ENCODE measurements at regions not wholly inside any gene's neighbourhood (a gene's known extent, or its start where the extent isn't known, plus 50 kb on each side); places are given as distances from the start of the nearest gene placed in this dataset.

DNA sequence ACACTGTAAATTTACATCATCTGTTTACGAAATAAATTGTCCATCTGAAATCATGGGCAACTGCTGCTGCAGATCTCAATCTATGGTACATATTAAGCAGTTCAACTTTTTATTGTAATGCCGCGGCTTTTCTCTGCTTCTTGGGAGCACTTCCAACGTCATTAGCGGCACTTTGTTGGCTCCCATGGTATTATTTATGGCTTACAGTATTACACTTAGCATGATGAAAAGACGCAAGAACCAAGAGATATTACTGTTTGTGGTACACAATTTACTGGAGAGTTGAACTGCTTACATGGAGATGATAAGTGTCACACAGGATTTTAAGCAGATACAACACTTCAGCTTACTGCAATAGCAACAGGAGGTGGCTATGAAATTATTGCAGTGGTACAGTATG lies 442.1 kb downstream of the PCDH20 start:
- in situ Hi-C loops (cut with MboI; ENCODE audit: low pct_unique_long_range_greater_than_20kb, low sequenced_read_pairs): no loop called here
- no peak for DNase-seq

DNA sequence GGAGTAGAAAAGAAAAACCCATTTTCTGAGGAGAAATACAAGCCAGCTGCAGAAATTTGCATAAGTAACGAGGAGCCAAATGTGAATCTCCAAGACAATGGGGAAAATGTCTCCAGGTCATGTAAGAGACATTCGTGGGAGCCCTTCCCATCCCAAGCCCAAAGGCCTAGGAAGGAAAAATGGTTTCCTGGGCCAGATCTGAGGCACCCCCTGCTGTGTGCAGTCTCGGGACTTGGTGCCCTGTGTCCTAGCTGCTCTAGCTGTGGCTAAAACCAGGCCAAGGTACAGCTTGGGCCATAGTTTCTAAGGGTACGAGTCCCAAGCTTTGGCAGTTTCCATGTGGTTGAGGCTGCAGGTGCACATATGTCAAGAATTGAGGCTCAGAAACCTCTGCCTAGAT lies 444.9 kb downstream of the PCDH20 start:
- DNase-seq: no peak
- in situ Hi-C loops (cut with MboI; ENCODE audit: low pct_unique_long_range_greater_than_20kb, low sequenced_read_pairs): no loop called here

DNA sequence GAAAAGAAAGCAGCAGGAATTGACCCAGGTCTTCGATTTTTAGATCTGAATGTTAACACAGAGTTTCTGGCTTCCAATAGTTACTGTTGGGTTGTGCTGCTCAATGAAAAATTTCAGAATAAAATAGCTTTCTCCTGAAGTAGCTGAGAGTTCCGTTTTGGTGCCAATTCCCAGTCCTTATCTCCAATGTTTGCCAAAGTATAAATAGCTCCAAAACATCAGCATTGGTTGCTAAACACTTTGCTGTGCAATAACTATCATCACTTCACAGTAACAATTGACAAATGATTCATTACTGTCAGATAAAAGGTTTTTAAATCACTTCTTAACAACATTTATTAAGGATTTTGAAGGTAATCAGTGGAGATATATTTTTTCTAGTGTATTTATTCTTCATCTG lies 446.0 kb downstream of the PCDH20 start:
- DNase-seq: no peak
- in situ Hi-C loops (cut with MboI; ENCODE audit: low pct_unique_long_range_greater_than_20kb, low sequenced_read_pairs): no loop called here

DNA sequence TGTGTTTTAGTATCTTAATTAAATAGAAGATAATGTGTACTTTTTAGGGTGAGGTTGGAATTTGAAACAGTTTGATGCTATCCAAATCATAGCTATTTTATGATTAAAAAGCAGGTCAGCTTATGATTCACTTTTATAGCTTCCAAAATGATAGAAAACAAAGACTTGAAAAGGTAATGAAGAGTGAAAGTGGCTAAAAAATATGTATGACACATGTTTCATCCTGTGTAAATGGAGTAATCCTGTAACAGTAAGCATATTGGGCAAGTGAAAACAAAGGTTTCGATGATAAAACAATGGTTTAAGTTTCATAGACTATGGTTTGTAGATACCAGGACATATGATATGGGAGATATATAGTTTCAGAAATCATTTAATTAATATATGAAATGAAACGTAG lies 456.2 kb downstream of the PCDH20 start:
- in situ Hi-C loops (cut with MboI; ENCODE audit: low pct_unique_long_range_greater_than_20kb, low sequenced_read_pairs): no loop called here
- DNase-seq: no peak

DNA sequence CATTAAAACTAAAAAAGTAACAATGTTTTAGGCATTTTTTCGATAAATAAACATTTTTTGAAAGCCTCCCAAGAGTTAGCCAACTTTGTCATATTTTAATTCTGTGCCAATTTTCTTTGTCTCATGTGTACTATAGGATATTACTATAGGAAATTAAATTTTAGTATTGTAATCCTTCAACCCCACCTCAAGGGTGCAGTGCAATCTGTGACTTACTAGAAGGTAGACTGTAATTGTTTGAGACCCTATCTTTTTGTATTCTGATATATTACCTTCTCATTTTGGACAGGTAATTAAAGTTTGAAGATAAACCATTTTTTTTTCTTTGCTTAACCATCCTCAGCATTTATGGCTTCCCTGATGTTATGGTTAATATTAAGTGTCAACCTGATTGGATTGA lies 457.8 kb downstream of the PCDH20 start:
- no peak for DNase-seq
- in situ Hi-C loops (cut with MboI; ENCODE audit: low pct_unique_long_range_greater_than_20kb, low sequenced_read_pairs): no loop called here

DNA sequence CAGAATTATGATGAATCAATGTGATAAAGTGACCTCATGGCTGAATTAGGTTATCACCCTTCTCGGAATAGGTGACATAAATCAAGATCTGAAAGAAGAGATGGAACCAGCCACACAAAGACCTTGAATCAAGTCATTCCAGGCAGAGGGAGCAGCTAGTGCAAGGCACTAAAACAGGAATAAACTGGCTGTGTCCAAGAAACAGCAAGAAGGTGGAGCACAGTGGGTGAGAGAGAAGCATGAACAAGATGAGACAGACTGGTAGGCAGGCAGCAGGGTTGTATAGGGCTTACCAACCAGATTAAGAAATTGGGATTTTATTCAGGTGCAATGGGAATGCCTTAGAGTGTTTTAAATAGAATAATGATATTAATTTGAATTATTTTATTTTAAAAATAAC lies 470.3 kb downstream of the PCDH20 start:
- in situ Hi-C loops (cut with MboI; ENCODE audit: low pct_unique_long_range_greater_than_20kb, low sequenced_read_pairs): no loop called here
- DNase-seq: no peak

DNA sequence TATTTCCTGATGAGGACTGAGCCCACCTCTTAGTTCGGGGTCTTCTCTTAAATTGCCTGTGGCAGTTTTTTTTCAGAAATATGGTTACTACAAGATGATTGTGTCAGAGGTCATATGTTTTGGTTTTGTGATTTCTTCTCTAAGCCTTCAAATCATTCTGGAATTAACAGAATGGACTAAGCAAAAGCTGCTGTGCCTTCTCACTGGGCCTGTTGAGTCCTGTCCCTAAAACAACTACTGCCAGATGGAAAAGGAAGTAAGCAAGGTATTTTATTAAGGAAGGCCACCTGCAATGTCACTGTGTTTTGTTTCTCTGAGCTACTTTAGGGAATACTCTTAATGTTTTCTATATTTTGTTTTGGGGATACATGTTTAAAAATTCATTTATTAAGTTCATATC lies 470.8 kb downstream of the PCDH20 start:
- in situ Hi-C loops (cut with MboI; ENCODE audit: low pct_unique_long_range_greater_than_20kb, low sequenced_read_pairs): no loop called here
- no peak for DNase-seq

DNA sequence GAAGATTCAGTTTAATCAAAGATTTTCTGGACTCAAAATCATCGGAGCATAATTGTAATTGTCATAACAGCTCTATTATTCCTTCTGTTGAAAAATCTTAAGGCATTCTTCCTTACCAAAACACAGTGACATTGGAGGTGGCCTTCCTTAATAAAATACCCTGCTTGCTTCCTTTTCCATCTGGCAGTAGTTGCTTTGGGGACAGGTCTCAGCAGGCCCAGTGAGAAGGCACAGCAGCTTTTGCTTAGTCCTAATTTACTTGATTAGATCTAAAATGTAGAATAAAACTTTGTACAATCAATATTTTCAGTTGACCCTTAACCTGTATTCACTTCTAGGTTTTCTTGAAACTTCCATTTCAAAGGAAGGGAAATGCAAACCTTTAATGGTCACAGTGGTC lies 471.6 kb downstream of the PCDH20 start:
- in situ Hi-C loops (cut with MboI; ENCODE audit: low pct_unique_long_range_greater_than_20kb, low sequenced_read_pairs): no loop called here
- no peak for DNase-seq

DNA sequence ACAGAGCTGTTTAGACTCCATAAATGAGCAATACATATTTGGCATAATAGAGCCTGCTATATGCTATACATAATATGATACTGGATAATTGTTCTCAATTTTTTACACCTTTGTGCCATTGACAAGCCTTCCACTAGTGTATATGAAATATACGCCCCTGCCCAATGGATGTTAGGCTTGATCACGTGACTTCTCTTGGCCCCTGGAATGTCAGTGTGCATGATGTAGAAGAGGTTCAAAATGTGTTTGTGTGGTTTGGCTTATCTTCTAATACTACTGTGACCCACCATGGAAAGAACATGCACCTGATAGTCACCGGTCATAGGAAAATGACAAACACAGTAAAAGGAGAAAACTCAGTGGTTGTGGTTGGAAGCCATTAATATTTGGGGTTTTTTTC lies 479.4 kb downstream of the PCDH20 start:
- in situ Hi-C loops (cut with MboI; ENCODE audit: low pct_unique_long_range_greater_than_20kb, low sequenced_read_pairs): no loop called here
- DNase-seq: no peak

DNA sequence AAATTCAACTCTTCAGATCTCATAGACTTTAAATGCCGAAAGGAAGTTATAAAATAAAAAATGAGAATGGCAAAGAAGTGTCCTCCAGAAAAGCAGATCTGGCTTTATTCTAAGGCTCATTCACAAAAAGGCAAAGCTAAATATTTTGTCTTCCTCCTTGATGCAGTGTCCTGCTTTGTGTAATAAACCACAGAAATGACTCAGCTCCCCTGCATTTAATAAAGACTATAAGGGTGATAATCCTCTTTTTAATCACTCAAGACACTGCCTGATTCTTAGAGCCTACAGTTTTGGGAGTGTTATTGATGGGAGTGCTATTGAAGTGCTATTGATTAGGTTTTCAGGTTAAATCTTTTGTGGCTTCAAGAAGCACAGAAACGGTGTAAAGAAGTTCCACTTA lies 482.0 kb downstream of the PCDH20 start:
- no peak for DNase-seq
- in situ Hi-C loops (cut with MboI; ENCODE audit: low pct_unique_long_range_greater_than_20kb, low sequenced_read_pairs): no loop called here

DNA sequence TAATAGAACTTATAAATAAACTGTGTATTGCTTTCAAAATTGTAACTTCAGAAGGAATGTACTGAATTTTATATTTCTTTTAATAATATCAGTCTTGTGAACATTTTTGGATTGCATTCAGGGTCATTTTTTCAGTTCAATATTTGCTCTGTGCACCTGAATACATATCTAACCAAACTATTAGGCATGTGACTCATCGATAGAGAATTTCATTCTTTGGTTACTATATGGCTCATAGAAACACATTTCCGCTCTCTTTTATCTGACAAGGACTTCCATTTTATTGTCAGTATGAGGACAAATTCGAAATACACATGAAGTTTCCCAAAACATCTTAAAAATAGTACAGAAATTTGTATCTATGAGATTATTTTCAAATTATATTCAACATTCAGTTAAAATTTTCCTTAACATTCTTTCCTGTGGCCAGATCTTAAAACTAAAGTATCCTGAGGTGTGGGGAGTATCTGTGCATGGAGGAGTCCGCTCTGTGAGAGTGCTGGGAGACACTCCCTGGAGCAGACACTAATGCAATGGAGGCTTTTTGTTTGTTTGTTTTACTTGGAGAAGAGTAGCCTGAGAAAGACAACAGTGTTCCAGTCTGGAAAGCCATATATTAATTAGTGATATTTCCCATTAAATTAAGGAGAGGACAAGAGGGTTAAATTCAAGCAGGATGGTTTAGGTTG lies 483.6 kb downstream of the PCDH20 start:
- in situ Hi-C loops (cut with MboI; ENCODE audit: low pct_unique_long_range_greater_than_20kb, low sequenced_read_pairs): no loop called here
- no peak for DNase-seq

DNA sequence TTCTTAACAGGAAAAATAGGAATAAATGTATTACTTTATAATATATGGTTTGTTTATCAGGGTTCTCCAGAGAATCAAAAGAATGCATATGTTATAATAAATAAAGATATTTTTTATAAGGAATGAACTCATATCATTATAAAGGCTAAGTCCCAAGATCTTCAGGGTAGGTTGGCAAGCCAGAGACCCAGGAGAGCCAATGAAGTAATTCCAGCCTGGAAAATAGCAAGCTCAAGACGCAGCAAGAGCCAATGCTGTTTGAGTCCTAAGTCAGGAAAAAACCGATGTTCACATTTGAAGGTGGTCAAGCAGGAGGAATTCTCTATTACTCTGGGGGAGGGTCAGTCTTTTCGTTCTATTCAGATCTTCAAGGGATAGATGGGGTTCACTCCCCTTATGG lies 490.0 kb downstream of the PCDH20 start:
- in situ Hi-C loops (cut with MboI; ENCODE audit: low pct_unique_long_range_greater_than_20kb, low sequenced_read_pairs): no loop called here
- no peak for DNase-seq

DNA sequence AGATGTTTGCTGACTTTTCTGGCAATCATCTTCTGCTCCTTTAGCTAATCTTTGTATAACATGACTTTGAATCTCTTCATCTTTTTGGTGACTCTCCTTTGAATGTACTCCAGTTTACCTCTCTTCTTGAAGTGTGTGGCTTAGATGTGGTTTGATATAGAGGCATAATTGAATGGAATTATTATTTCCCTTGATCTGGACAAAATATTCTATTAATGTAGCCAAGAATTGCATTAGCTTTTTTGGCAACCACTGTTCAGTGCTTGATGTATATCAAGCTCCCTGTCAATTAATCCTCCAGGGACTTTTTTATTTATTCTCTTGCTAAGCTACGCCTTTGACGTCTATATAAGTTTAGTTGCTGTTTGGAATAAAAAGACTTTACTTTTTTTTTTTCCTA lies 490.8 kb downstream of the PCDH20 start:
- DNase-seq: no peak
- in situ Hi-C loops (cut with MboI; ENCODE audit: low pct_unique_long_range_greater_than_20kb, low sequenced_read_pairs): no loop called here

DNA sequence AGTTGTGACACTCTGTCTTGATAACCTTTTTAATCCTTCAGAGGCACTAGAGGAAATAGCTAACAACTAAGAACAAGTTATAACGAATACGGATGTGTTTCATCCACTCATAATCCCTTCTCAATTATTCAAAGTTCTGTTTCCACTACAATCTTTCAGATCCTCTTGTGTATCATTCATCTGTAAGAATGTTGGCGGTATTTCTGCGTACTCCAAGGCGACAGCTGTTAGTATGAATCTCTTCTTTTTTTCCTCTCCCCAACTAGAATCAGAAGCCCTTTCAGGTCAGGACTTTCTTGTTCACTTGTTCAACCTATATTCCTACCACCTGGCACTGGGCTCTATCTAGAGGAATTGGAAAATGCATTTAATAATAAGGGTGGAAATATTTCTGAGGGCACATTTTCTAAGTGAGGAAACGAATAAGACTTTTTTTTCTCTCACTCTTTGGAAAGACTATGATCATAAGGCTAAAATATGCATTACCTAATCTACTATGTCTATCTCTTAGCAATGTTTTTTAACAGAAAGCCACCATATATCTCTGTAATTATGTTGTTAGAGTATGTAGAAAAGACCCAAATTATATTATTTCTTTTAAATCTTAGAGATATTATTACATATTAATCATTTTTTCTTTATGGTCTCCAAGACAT lies 492.9 kb downstream of the PCDH20 start:
- in situ Hi-C loops (cut with MboI; ENCODE audit: low pct_unique_long_range_greater_than_20kb, low sequenced_read_pairs): no loop called here
- no peak for DNase-seq

DNA sequence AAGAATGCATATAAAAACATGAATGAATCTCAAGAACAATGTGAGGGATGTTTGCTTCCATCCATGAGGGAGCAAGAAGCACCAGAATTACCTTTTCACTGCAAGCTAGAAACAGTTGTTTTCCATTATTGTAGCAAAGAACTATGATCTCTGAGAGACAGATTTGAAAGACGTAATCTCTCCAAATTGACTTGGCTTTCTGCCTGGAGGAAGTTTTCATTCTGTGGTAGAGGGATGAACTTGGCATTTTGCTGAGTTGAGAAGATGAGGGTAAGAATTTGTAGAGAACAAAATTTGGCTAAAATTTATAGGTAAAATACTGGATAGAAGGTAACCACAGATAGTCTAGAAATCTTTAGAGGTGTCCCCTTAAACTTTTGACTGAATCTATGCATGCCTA lies 496.8 kb downstream of the TDRD3 start:
- in situ Hi-C loops (cut with MboI; ENCODE audit: low pct_unique_long_range_greater_than_20kb, low sequenced_read_pairs): no loop called here
- DNase-seq: no peak

DNA sequence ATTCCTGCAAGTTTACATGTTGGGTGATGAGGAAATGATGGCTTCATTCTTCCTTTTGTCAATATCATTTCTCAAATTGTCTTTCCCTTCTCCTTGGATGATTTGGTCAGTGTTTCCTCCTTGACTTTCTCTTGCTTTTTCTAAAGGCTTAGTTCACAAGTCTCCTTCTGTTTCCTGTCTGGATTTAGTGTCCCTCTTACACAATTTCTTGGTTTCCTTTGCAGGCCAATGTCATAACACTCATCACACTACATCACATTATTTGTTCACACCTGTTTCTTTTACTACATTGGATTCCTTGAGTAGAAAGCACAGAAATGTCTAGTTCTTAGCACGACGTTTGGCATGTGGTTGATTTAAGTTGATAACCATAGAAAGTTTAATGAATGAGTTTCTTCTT lies 490.7 kb downstream of the TDRD3 start:
- in situ Hi-C loops (cut with MboI; ENCODE audit: low pct_unique_long_range_greater_than_20kb, low sequenced_read_pairs): no loop called here
- peak; percentile 7 for DNase-seq

DNA sequence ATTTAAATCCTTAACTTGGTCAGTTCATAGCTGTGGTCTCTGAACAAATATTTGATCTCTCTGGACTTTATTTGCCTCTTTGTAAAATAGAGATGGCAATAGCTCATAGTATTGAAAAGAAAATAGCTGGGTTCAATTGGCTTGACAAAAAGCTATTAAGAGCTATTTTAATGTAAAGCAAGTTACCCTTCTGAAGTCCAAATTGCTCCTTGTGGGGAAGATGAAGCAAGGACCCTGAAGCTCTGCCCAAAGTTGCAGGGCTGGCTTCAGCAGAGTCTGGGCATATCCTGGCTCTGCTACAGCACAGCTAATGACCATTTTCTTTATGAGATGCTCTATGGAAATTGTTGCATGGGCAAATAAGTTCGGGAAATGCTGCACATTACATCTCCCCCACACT lies 484.5 kb downstream of the TDRD3 start:
- in situ Hi-C loops (cut with MboI; ENCODE audit: low pct_unique_long_range_greater_than_20kb, low sequenced_read_pairs): no loop called here
- DNase-seq: no peak

DNA sequence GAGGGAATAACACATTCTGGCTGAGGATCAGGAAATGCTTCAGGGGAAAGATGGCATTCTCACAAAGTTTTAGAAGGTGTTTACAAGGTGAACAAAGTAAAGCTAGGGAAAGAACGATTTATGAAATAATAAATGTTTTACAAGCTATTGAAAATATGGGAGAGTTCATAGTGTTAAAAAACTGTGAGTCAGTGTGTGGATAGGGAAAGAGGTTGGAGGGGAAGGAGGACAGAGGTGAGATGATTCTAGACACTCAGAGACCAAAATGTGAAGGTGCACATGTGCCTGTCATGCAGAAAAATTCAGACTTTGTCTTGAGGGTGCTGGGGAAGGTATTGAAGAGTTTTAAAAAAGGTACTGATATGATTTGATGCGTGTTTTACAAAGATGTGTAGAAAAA lies 476.1 kb downstream of the TDRD3 start:
- in situ Hi-C loops (cut with MboI; ENCODE audit: low pct_unique_long_range_greater_than_20kb, low sequenced_read_pairs): no loop called here
- DNase-seq: no peak

DNA sequence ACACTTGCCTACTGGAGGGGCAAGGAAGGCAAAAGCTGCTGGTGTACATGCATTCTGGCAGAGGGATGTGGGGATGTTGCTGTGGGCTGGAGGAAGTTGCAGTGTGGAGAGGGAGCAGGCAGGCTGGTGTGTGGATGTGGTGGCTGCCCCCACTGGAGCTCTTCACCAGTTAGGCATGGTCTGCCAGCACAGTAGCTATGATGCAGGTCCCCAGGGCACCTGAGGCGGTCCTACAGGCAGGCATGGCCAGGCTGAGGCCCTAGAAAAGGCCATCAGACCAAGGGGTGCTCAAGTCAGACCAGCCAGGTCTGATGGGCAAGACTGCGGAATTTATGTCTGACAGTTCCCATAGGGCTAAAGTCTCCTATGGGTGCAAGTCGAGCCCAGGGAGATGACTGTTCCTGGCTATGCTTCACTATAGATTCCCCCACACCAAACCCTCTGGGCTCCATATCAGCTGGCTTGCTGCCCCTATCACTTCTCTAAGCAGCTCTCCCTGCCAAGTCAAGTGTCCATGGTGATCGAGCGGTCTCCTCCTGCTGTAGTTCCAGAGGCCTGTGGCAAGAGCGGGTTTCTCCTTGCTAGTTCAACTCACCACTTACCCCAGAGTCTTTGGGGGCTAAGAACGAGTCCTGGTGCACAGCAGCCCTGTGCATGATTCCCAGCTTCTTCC lies 473.1 kb downstream of the TDRD3 start:
- DNase-seq: no peak

DNA sequence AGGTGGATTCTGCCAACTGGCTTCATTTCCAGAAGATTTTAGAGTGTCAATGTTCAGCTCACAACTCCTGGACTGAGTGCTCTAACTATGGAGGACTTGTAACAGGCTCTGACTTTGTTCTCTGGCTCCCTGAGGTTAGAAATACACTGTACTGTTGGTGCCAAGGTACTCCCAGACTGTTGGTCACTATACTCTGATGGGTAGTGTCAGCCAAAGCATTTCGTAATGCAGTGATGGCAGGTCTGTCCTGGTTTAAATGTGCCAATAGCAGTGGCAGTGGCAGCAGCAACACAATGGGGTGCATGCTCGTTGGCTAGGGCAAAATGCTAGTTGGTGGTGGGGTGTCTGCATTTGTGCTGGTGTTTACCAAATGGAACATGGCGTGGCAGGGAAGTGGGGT lies 472.2 kb downstream of the TDRD3 start:
- no peak for DNase-seq
- in situ Hi-C loops (cut with MboI; ENCODE audit: low pct_unique_long_range_greater_than_20kb, low sequenced_read_pairs): no loop called here

More for the DNA sequence above, 473.1 kb downstream of the TDRD3 start:
- in situ Hi-C loops (cut with MboI; ENCODE audit: low pct_unique_long_range_greater_than_20kb, low sequenced_read_pairs): no loop called here

DNA sequence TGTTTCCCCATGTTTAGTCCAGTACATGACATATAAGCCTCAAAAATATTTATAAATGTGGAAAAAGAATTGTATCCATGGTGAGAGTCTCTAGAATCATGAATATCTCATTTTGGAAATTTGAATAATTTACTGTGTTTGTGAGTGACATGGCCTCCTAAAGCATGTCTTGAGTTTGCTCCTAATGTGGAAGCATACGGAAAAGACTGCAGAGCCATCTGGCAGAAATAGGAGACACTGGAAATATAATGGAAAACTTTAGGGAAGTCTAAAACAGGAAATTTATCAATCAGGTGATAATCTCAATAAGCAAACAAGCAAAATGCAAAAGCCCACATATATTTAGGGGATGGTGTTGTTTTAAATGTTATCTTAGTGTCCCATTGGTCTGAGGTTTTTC lies 465.0 kb downstream of the TDRD3 start:
- no peak for DNase-seq
- in situ Hi-C loops (cut with MboI; ENCODE audit: low pct_unique_long_range_greater_than_20kb, low sequenced_read_pairs): no loop called here
